ENCODE measurements at regions not wholly inside any gene's neighbourhood (a gene's known extent, or its start where the extent isn't known, plus 50 kb on each side); places are given as distances from the start of the nearest gene placed in this dataset.
"Not testable (repeated sequence)": the region's sequence is repeated elsewhere in the genome, so short reads cannot be mapped to it uniquely, and the experiment has no call there.

GRCh38 chr6:94902974-94903628 lies 674.2 kb upstream of the MANEA start:
- no peak for DNase-seq (ENCODE audit: low read depth)
- no peak overlapping the region for H3K4me3 ChIP-seq (ENCODE audit: low read depth, low read length)
- TF ChIP-seq, protein P1, sequence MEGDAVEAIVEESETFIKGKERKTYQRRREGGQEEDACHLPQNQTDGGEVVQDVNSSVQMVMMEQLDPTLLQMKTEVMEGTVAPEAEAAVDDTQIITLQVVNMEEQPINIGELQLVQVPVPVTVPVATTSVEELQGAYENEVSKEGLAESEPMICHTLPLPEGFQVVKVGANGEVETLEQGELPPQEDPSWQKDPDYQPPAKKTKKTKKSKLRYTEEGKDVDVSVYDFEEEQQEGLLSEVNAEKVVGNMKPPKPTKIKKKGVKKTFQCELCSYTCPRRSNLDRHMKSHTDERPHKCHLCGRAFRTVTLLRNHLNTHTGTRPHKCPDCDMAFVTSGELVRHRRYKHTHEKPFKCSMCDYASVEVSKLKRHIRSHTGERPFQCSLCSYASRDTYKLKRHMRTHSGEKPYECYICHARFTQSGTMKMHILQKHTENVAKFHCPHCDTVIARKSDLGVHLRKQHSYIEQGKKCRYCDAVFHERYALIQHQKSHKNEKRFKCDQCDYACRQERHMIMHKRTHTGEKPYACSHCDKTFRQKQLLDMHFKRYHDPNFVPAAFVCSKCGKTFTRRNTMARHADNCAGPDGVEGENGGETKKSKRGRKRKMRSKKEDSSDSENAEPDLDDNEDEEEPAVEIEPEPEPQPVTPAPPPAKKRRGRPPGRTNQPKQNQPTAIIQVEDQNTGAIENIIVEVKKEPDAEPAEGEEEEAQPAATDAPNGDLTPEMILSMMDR (IDR thresholded peaks at IDR 0.05; ENCODE audit: insufficient read depth, low read length), result no peak

GRCh38 chr6:94899191-94899590 lies 678.1 kb upstream of the MANEA start:
- no peak for DNase-seq (ENCODE audit: low read depth)
- no peak overlapping the region for H3K4me3 ChIP-seq (ENCODE audit: low read depth, low read length)
- TF ChIP-seq, protein P1 (IDR thresholded peaks at IDR 0.05; ENCODE audit: insufficient read depth, low read length), result no peak

GRCh38 chr6:94894300-94894699 lies 683.0 kb upstream of the MANEA start:
- no peak for DNase-seq (ENCODE audit: low read depth)
- no peak overlapping the region for H3K4me3 ChIP-seq (ENCODE audit: low read depth, low read length)
- TF ChIP-seq, protein P1 (IDR thresholded peaks at IDR 0.05; ENCODE audit: insufficient read depth, low read length), result no peak

- DNase-seq (ENCODE audit: low read depth), result no peak
- H3K4me3 ChIP-seq (ENCODE audit: low read depth, low read length), result no peak overlapping the region
- TF ChIP-seq, protein P1 (IDR thresholded peaks at IDR 0.05; ENCODE audit: insufficient read depth, low read length), result no peak
These were observed 684.0 kb upstream of the MANEA start for GRCh38 chr6:94893327-94893726.

- H3K4me3 ChIP-seq (ENCODE audit: low read depth, low read length); DNase-seq (ENCODE audit: low read depth): not testable (repeated sequence)
These were observed 703.5 kb upstream of the MANEA start for GRCh38 chr6:94873819-94874218.

DNA sequence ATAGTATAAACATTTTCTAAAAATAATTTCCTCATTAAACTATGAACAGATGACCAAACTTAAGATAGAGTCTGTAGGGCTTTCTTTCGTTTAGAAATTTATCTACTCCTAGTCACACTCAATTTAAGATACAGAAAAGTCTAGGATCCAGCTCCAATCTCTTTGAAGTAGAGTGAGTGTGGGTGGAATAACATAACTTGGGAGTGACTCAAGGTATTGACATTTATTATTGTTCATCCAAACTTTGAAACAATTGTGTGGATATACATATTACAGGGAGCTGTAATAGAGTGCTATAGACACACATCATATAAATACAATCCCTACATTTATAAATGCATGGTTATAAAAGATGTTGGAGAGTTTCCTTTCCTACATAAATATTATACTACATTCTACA lies 715.2 kb upstream of the MANEA start:
- no peak overlapping the region for H3K4me3 ChIP-seq (ENCODE audit: low read depth, low read length)
- no peak for DNase-seq (ENCODE audit: low read depth)
- TF ChIP-seq, protein P1 (IDR thresholded peaks at IDR 0.05; ENCODE audit: insufficient read depth, low read length), result no peak

- H3K4me3 ChIP-seq (ENCODE audit: low read depth, low read length), result no peak overlapping the region
- no peak for DNase-seq (ENCODE audit: low read depth)
- TF ChIP-seq, protein P1 (IDR thresholded peaks at IDR 0.05; ENCODE audit: insufficient read depth, low read length), result no peak
These were observed 717.4 kb upstream of the MANEA start for GRCh38 chr6:94859924-94860323.

GRCh38 chr6:94856999-94857398 lies 720.3 kb upstream of the MANEA start:
- not testable (repeated sequence) for H3K4me3 ChIP-seq (ENCODE audit: low read depth, low read length); DNase-seq (ENCODE audit: low read depth)

- DNase-seq (ENCODE audit: low read depth); H3K4me3 ChIP-seq (ENCODE audit: low read depth, low read length): not testable (repeated sequence)
These were observed 726.0 kb upstream of the MANEA start for GRCh38 chr6:94851329-94851728.

Data from fibroblast of the aortic adventitia (primary cell).